NT2/D1 (cell line): ENCODE measurements at regions not wholly inside any gene's neighbourhood (a gene's known extent, or its start where the extent isn't known, plus 50 kb on each side); places are given as distances from the start of the nearest gene placed in this dataset.

Source experiments
- SUZ12 ChIP-seq: IDR thresholded peaks from 2 replicates; pipeline ENCODE4 v1.6.1; 2011; ENCODE audit not compliant: insufficient read length, insufficient read depth; ENCODE audit errors: extremely low read depth
- ZNF274 ChIP-seq: IDR thresholded peaks from 2 replicates; pipeline ENCODE4 v1.6.1; 2011; ENCODE audit warnings: mild to moderate bottlenecking, low read depth, low read length

GRCh38 chr12:24198936-24199671 lies 249.6 kb upstream of the SOX5 start:
- TF ChIP-seq ZNF274 (no peak), SUZ12 (no peak)
